ENCODE measurements at regions not wholly inside any gene's neighbourhood (a gene's known extent, or its start where the extent isn't known, plus 50 kb on each side); places are given as distances from the start of the nearest gene placed in this dataset.

DNA sequence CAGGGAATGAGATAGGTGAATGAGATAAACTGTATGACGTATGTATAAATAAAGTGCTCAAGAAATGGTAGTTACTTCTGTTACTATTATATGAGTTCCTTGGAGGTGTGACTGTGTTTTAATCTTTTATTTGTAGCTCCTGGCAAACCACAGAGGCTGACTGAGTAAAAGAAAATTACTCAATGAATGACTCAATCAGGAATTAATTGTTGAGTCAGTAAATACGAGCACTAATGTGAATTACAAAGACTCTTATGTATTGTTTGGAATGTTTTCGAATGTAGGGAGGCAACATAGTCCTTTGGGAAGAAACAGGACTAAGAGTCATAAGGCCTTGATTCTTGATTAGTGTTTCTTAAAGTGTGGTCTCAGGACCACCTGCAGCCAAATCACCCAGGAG is 51.1 kb upstream of the BLID start:
- TF ChIP-seq, protein P1, sequence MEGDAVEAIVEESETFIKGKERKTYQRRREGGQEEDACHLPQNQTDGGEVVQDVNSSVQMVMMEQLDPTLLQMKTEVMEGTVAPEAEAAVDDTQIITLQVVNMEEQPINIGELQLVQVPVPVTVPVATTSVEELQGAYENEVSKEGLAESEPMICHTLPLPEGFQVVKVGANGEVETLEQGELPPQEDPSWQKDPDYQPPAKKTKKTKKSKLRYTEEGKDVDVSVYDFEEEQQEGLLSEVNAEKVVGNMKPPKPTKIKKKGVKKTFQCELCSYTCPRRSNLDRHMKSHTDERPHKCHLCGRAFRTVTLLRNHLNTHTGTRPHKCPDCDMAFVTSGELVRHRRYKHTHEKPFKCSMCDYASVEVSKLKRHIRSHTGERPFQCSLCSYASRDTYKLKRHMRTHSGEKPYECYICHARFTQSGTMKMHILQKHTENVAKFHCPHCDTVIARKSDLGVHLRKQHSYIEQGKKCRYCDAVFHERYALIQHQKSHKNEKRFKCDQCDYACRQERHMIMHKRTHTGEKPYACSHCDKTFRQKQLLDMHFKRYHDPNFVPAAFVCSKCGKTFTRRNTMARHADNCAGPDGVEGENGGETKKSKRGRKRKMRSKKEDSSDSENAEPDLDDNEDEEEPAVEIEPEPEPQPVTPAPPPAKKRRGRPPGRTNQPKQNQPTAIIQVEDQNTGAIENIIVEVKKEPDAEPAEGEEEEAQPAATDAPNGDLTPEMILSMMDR (IDR thresholded peaks at IDR 0.05) = no peak
- TF ChIP-seq POLR2A (IDR thresholded peaks at IDR 0.05) = no peak
